Coronary artery (tissue), 2 donors: ENCODE measurements at regions not wholly inside any gene's neighbourhood (a gene's known extent, or its start where the extent isn't known, plus 50 kb on each side); places are given as distances from the start of the nearest gene placed in this dataset.

Experiments
- DNase-seq: peaks from one replicate; pipeline ENCODE4 v3.0.0-alpha.2; 2017; ENCODE audit warnings: low spot score
- H3K27ac ChIP-seq, 2 donors: fragments of 200-600 bp; sonication (generic); one replicate each; pipeline ENCODE4 v1.5.1; 2016 to 2019
- H3K4me3 ChIP-seq: fragments of 200-600 bp; sonication (generic); 2 replicates; pipeline ENCODE4 v1.5.1; 2016; ENCODE audit warnings: mild to moderate bottlenecking, moderate library complexity
- TF ChIP-seq, protein P1 (sequence below): fragments of 200-600 bp; sonication (generic); IDR thresholded peaks from one replicate; pipeline ENCODE4 v1.5.1; 2019; ENCODE audit warnings: antibody characterized with exemption

DNA sequence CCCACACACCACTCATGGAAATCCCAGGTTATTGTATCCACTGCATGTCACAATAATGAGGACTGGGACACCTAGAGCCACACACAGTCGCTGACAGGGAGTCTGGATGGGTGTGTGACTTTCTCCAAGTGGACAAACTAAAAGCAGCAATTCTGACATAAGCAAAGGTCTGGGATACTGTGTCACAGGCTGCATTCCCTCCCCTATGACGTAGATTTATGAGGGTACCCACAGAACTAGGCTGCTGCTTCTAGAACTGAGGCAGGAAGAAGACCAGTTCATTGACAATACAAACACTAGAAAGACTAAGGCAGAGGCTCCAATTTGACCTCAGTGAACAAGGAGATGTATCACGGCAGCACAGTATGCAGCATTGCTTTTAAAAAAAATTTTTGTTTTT, 63.6 kb upstream of the TBCA start:
- no peak for DNase-seq
- Histone ChIP-seq H3K27ac (no peak overlapping the region), H3K4me3 (no peak overlapping the region)
- TF ChIP-seq, protein P1, sequence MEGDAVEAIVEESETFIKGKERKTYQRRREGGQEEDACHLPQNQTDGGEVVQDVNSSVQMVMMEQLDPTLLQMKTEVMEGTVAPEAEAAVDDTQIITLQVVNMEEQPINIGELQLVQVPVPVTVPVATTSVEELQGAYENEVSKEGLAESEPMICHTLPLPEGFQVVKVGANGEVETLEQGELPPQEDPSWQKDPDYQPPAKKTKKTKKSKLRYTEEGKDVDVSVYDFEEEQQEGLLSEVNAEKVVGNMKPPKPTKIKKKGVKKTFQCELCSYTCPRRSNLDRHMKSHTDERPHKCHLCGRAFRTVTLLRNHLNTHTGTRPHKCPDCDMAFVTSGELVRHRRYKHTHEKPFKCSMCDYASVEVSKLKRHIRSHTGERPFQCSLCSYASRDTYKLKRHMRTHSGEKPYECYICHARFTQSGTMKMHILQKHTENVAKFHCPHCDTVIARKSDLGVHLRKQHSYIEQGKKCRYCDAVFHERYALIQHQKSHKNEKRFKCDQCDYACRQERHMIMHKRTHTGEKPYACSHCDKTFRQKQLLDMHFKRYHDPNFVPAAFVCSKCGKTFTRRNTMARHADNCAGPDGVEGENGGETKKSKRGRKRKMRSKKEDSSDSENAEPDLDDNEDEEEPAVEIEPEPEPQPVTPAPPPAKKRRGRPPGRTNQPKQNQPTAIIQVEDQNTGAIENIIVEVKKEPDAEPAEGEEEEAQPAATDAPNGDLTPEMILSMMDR, result no peak

DNA sequence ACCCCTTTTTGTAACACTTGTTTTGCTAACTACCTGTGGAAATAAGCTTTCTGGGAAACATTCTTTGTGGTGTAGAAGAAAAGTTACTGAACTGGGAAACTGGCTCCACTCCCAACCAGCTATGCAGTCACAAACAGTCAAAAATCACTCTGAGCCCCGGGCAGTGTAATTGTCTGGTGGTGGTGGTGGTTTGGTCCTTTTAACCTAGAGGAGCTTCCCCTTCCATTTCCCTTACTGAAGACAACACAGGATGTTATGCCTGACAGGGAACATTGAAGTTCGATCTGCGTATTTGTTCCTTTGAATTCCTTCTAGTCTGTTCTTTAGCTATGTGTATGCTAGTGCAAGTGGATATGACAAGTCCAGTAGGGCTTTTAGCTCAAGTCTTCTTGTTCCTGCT, 56.8 kb upstream of the TBCA start:
- Histone ChIP-seq H3K4me3 (no peak overlapping the region), H3K27ac (no peak overlapping the region)
- TF ChIP-seq, protein P1, result no peak
- DNase-seq, result no peak

DNA sequence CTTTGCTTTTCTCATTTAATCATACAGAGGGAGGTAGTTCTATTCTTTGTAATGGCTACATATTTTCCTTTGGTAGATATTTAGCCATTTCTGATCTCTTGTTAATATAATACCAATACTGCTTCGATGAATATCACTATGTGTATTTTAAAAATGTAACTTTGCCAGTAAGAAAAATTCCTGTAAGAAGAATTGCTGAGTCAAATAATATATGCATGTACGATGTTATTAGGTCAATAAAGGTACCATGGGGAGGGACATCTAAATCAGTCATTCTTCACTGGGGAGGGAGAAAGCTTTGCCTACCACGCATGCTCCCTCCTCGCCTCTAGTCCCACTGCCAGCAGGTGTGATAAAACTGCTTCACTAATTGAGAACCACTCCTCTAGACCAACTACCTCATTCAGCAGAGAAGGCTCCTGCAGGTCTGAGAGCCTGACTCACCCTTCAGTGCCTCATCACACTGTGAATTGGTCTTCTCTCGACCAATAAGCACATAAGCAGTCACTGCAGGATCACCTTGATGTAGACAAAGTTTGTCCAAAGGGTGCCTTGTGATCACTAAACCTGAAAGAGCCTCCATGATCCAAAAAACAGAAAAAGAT, 56.1 kb upstream of the TBCA start:
- H3K4me3 ChIP-seq, result no peak overlapping the region
- no peak overlapping the region for H3K27ac ChIP-seq
- TF ChIP-seq, protein P1, result no peak
- no peak for DNase-seq

DNA sequence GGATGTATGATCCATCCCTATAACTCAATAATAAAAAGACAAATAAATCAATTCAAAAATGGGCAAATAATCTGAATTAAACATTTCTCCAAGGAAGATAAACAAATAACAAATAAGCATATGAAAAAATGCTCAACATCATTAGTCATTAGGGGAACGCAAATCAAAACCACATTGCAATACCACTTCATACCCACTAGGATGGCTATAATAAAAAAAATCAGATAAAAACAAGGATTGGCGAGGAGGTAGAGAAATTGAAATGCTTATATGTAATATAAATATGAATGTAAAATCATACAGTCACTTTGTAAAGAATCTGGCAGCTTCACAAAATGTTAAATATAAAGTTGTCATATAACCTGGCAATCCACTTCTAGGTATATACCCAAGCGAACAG, 52.3 kb upstream of the TBCA start:
- Histone ChIP-seq H3K27ac (no peak overlapping the region), H3K4me3 (no peak overlapping the region)
- no peak for DNase-seq
- TF ChIP-seq, protein P1, result no peak
